NCI-H2107 treated with DMSO at 0.1 percent for 48 hours (cell line): ENCODE measurements at regions not wholly inside any gene's neighbourhood (a gene's known extent, or its start where the extent isn't known, plus 50 kb on each side); places are given as distances from the start of the nearest gene placed in this dataset.

Experiments used
- DNase-seq: peaks from one replicate; lab custom pipeline; 2025; ENCODE audit not compliant: unreplicated experiment; lab: John Stamatoyannopoulos, UW

DNA sequence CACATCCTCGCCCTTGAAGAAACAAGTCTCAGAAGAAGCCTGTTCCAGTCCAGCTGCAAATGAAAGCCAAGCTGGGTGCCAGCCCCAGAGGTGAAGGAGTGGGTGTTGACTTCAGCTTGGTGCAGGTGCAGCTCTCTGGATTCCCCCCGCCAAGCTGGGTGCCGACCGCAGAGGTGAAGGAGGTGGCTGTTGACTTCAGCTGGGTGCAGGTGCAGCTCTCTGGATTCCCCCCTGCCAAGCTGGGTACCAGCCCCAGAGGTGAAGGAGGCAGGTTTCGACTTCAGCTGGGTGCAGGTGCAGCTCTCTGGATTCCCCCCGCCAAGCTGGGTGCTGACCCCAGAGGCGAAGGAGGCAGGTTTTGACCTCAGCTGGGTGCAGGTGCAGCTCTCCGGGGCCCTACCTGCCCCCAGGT lies 1234.0 kb downstream of the TBC1D22A start:
- DNase-seq: no peak

- DNase-seq: no peak
Observed at GRCh38 chr22:47995718-47996117, 1233.3 kb downstream of the TBC1D22A start.

GRCh38 chr22:47995264-47995627 lies 1232.8 kb downstream of the TBC1D22A start:
- no peak for DNase-seq

DNA sequence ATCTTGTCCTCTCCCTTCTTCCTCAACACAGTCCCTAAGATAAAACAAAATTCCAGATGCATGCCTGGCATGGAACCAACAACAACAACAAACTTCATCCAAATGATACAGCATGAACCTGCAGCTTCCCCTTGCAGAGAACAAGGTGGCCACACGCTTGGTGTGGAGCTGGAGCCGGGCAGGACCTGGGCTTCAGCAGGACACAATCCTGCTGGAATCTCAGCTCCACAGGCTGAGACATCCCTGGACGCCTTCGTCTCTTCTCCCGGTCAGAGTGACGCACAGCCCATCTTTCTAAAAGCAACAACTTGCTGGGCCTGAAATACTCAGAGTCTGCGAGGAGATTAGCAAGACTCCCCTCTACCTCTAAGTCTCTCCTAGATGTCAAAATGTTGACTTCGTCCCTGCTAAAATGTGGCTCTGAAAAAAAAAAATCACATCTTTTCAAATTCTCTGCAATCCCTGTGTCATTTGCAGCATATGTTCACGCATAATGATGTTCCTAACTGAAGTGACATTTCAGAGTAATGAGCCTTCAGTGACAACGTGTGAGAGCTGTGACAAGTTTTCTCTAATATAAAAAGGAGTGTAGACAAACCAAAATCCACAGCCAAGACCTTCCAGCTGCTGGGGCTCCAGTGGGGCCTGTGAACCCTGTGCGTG lies 1232.3 kb downstream of the TBC1D22A start:
- DNase-seq: no peak

DNA sequence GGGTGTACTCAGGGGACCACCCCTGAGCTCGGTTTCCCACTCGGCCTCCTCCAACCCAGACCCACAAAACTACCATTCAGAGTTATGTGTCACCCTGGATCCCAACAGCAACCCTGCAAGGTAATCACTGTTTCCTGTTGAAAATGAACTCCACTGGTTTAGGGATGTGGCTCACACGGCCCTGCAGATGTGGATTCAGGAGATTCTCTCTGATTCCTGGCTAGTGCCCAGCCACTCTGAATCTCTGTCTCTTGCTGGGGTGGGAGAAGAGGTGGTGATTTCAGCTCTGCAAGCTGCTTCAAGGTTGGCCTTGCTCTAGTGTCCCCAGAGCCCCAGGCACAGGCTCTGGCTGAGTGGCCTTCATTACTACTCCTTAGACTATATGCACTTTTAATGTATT lies 1231.6 kb downstream of the TBC1D22A start:
- no peak for DNase-seq

DNA sequence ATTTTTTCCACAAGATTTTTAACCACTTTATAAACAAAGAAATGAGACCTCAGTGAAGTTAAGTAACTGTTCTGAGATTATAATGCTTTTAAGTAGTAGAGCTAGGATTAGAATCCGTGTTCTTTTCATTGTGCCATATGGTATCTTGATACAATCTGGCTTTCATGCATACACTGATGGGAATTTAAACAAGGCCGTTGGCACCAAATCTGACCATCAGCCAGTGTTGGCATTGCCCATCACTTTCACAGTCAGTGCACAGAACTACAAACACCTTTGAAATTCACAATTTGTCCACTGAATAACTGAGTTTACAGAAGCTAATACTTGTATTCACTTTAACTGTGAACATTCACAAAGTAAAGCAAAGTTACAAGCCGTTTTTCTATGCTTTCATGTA lies 1228.0 kb downstream of the TBC1D22A start:
- no peak for DNase-seq

DNA sequence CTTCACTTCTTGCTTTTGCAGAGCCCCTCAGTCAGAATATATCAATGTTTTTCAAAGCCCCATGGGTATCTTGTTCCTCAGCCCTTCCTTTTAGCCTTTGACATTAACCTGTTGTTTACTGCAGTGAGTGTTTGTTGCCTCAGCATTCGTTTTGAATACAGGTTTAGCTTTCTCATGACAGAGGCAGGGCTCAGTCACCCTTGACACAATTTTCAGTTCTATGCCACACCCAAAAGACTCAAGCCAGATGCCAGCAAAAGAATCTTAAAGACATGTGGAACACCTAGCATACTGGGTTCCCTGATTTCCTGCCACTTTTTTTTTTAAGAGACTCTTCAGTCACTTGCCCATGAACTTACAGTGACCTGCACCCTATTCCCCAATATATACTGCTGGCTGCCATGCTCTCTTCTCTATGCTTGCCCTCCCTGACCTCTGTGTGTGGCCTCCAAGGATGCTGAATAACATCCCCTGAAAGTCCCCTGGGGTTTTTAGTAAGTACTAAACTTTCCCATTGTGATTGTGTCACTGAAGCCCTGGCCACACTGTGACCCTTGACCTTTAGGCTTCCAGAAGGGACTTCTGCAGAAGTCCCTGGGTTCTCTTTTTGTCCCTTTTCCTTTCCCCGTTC lies 1225.5 kb downstream of the TBC1D22A start:
- DNase-seq: no peak

DNA sequence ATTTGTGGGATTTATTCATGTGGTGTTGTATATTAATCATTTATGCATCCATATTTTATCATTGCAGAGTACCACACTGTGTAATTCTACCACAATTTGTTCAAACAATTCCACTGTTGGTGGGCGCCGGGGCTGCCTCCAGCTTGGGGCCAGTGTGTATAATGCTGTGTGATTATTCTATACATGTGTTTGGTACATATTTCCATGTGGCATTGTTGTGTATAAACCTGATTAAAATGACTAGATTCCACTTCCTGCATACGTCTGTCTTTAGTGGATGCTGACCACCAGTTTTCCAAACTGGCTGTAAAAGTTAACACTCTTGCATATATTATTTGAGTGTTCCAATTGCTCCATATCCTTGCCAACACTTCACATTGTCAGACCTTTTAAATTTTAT lies 1213.8 kb downstream of the TBC1D22A start:
- no peak for DNase-seq

- no peak for DNase-seq
Observed at GRCh38 chr22:47967831-47968230, 1205.4 kb downstream of the TBC1D22A start.

DNA sequence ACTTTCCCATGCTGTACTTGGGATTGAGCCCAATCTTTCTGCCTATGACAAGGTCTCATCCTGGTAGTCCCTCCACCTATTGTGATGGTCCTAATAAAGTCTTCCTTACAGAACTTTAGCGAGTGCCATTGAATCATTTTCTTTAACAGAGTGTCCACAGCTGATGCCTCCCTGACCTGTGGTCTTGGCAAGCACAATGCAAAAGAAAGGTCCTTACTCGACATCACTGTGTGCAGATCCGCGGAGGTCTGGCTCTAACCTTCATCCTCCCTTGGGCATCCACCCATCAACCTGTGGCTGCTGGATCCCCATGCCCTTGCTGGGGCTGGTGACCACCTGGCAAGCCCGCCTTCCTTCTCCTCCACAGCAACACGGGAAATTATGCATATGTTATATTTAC lies 1203.9 kb downstream of the TBC1D22A start:
- no peak for DNase-seq

DNA sequence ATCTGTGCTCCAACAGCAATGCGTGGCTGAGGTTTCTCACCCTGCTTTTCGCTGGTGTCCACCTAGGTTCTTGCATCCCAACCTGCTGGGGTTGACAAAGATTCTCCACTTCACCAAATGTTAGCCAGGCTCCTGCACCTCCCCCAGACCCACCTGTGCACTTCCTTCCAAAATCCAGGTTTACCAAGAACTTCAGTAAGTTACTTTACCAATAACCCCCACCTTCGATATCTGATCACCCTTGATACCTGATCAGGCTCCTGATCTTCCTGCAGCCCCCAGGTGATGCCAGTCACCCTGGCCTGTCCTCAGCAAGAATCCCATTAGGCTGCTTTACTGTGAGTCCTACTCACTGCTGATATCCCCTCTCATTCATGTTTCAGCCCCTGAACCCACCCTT lies 1203.4 kb downstream of the TBC1D22A start:
- no peak for DNase-seq

- DNase-seq: no peak
Observed at GRCh38 chr22:47965066-47965465, 1202.6 kb downstream of the TBC1D22A start.

DNA sequence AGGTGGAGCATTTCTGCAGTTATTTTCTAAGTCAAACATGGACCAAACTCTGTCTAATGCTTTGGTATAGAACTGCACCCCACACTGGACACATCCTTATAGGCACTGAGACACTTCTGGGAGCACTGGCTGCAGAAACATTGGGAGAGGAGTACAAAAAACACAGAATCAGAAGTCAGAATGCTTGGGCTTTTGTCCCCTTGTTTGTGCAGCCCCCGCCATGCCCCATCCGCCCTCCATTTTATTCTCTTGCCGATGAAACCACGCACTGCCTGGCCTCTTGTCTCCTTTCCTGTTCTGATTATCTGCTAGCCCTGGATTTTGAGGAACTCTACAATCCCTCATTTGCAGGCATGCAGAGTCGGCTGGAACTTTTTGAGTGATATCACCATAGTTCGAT lies 1201.2 kb downstream of the TBC1D22A start:
- DNase-seq: no peak

DNA sequence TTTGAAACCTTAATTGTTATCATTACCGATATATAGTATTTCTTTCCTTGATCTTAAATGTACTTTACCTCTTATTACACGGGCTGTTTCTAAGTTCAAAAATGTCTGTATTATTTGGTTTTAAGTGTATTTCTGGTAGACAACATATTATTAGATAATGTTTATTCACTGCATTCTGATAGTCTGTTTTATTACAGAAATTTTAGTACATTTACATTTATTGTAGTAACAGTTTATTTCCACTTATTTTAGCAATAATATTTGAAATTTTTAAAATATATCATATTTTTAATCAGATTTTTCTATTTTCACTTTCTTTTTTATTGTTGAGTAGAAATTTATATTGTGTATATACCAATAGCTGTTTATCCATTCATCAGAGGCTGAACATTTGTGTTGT lies 1195.2 kb downstream of the TBC1D22A start:
- no peak for DNase-seq

DNA sequence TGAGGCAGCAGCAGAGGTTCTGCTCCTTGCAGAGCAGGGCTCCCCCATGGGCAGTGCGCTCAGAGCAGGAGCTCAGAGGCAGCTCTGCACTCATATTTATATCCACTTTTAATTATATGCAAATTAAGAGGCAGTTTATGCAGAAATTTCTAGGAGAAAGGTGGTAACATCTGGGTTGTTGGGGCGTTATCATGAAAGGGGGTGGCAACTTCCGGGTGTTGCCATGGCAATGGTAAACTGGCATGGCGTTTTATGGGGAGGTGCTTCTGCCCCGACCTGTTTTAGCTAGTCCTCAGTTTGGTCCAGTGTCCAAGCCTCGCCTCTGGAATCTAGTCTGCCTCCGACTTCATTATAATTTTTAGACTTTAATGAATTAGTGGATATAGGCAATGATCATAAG lies 1191.7 kb downstream of the TBC1D22A start:
- DNase-seq: no peak

DNA sequence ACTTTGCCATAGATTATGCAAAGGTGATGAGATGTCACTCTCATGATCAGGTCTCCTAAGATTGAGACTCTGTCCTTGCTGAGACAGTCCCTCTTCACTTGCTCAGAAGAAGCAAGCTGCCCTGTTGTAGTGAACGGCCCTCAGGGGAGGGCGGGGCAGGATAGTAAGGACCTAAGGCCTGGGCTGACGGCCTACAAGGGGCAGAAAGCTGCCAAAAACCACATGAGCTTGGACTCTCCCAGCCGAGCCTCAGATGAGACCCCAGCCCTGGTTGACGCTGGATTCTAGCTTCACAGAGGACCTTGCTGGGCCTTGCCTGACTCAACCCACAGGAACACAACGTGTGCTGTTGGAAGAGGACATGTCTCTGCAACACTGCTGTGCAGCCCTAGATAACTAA lies 1182.5 kb downstream of the TBC1D22A start:
- no peak for DNase-seq

DNA sequence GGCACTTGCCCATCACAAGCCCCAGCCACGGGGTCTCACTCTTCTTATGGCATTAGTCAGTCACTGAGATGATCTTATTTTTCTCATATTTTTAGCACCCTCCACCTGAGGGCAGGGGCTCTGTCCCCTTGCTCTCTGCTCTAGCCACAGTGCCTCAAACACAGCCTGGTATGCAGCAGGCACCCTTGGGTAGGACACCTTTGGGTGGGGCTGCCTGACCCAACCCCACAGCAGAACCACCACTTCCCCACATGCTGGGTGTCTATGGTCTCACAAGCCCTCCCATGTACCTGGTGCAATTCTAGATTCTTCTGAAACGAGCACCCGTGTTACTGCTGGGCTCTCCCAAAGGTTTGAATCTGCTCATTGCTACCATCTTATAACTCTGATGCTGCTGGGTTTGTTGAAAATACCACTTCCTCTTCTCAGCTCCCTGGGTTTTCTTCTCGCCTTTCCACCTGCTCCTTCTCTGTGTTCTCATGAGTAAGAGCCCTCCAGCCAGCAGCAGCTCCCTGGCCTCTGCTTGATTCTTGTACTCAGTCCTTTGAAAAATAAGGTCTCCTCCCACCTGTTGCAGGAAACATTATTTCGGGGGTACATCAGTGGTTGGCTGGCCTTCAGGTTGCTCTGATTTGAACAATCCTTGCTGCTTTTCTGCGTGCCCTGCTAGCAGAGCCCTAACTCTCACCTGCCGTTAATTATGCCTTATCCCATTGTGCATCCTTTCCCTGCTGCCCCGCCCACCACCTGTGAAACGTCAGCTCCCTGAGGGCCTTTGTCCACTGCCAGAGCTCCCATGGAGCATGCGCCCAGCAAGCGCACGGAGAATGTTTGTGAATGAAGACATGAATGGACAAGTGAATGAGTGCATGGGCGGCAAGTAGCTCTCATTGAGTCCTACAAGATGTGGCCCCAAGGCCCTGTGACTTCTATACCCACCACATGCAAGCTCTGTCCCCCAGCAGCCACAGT lies 1181.6 kb downstream of the TBC1D22A start:
- DNase-seq: no peak

DNA sequence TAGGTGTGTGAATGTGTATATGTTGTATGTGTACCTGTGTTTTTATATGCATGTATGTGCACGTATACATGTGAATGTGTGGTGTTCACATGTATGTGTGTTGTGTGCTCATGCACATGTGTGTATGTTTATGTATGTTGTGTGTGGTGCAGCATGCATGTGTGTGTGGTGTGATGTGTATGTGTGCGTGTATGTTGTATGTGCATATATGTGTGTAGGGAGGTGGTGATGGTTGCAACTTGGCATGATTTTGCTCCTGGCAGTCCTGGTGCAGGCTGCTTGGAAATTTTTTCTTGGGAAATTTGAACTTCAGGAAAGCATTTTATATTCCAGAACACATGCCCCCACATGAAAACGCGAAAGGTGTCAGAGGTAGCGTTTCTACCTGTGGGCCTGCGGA lies 1177.8 kb downstream of the TBC1D22A start:
- no peak for DNase-seq

DNA sequence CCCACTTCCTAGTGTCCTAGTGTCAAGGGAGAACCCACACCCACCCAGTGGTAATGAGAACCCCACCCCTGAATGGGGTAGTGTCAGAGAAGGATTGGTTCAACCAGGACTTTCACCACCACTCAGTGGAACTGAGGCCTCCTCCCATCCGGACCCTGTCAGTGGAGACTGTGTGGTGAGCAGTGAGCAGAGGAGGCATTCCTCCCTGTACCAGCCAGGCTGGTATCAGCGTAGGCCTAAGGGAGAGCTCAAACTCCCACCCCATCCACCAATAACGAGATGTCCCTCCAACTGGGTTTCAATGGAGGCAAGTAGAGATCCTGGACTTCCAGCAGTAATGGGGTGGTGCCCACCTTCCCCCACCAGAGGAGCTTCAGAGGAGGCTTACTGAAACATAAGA lies 1171.4 kb downstream of the TBC1D22A start:
- DNase-seq: no peak

DNA sequence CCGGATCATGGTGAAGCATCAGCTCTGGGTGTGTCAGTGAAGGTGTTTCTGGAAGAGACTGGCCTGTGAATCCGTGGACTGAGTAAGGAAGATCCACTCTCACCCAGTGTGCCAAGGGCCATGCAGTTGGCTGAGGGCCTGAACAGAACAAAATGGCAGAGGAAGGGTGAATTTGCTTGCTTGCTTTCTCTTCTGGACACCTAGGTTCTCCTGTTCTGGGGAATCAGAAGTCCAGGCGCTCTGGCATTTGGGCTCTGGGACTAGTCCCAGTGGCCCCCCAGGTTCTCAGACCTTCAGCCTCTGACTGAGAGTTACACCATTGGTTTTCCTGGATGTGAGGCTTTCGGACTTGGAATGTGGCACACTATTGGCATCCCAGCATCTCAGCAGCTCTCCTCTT lies 1170.8 kb downstream of the TBC1D22A start:
- DNase-seq: no peak

GRCh38 chr22:47929646-47930185 lies 1167.3 kb downstream of the TBC1D22A start:
- DNase-seq: no peak

DNA sequence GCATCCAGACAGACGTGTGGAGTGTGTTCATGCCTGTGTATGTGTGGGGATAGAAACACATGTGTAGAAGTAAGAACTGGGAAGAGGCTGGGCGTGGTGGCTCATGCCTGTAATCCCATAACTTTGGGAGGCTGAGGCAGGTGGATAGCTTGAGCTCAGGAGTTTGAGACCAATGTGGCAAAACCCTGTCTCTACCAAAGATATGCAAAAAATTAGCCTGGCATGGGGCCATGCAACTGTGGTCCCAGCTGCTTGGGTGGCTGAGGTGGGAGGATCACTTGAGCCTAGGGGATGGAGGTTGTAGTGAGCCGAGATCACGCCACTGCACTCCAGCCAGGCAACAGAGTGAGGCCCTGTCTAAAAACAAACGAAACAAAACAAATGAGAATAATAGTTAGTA lies 1166.6 kb downstream of the TBC1D22A start:
- DNase-seq: no peak
